ENCODE measurements at regions not wholly inside any gene's neighbourhood (a gene's known extent, or its start where the extent isn't known, plus 50 kb on each side); places are given as distances from the start of the nearest gene placed in this dataset.
"Not testable (repeated sequence)": the region's sequence is repeated elsewhere in the genome, so short reads cannot be mapped to it uniquely, and the experiment has no call there.

- no peak for FAIRE-seq
These were observed 54.2 kb upstream of the PIK3R4 start for GRCh38 chr3:130800829-130801228.

- peak; percentile 14 for FAIRE-seq
These were observed 54.8 kb upstream of the PIK3R4 start for GRCh38 chr3:130801473-130801872.

DNA sequence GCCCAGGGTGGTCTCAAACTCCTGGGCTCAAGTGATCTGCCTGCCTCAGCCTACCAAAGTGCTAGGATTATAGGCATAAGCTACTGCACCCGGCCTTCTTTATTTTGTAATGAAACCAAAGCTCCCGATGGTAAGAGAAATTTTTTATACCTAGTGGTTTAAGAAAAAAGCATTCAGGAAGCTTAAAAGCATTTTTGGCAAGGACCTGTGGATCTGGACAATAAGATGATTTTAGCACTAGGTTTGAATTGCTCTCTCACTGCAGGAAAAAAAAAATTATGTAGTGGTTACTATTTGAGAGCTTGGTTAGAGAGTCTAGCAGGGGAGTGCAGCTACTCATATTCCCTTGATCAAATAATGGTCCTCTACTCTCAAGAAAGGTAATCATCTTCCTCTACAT is 64.9 kb upstream of the PIK3R4 start:
- FAIRE-seq, result no peak

GRCh38 chr3:130814691-130815472 is 68.3 kb upstream of the PIK3R4 start:
- no peak for FAIRE-seq

- no peak for FAIRE-seq
These were observed 70.2 kb upstream of the PIK3R4 start for GRCh38 chr3:130816561-130817445.

DNA sequence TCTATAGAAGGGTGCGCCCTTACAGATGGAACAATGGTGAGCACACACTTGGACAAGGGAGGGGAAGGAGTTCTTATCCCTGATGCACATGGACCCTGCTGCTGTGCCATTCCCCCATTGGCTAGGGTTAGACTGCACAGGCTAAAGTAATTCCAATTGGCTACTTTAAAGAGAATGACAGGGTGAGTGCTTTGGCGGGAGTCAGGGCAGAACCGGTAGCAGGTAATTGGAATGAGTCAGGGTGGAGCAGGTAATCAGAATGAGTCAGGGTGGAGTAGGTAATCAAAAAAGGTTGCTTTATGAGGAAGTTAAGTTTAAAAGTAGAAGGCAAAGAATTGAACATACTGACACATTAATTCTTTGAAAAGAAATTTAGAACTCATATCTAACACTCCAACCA is 71.4 kb upstream of the PIK3R4 start:
- not testable (repeated sequence) for FAIRE-seq

- FAIRE-seq, result no peak
These were observed 72.9 kb upstream of the ATP2C1 start for GRCh38 chr3:130820976-130821375.

- FAIRE-seq, result no peak
These were observed 72.1 kb upstream of the ATP2C1 start for GRCh38 chr3:130821806-130822205.

- no peak for FAIRE-seq
These were observed 70.5 kb upstream of the ATP2C1 start for GRCh38 chr3:130823241-130823884.

DNA sequence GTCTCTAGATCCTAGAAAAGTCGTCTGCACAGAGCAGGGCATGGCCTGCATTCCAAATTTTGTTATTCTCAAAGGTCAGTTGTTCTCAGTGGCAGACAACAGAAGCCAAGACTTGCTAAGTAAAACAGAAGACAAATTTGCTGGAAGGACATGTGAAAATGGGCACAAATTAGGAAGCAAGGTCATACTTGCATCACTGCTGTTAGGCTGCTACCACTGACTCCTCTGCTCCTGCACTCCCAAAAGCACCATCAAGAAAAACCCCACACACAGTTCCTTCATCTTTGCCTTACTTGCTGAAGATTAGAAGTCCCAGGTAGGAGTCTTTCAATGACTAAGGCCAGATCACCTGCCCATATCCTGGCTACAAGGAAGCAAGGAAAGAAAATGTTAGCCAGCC is 69.9 kb upstream of the ATP2C1 start:
- FAIRE-seq, result no peak

DNA sequence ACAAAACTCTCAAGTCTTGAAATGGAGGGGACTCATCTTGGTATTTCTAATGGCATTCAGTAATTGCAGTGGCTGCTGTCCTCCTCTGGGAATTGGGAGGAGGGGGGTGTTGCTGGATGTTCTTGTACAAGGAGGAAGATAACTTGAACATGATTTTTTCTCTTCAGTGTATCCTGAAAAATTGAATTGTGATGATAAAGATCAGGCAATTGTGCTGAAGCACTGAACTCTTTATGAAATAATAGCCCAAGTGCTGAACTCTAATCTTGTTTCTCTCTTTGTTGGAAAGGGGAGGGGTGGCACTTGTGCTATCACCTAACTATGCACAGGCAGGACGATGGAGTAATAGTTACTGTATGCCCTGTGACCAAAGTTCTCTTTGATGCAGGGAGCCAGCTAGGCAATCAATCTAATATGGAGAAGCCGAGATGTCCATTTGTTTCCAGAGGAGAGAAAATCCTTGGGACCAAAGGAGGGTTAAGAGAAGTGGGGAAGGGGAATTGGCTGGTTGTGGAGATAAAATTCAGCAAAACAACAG is 68.1 kb upstream of the ATP2C1 start:
- no peak for FAIRE-seq

GRCh38 chr3:130826516-130827182 is 67.2 kb upstream of the ATP2C1 start:
- FAIRE-seq, result no peak

GRCh38 chr3:130827486-130827885 is 66.4 kb upstream of the ATP2C1 start:
- FAIRE-seq, result no peak

DNA sequence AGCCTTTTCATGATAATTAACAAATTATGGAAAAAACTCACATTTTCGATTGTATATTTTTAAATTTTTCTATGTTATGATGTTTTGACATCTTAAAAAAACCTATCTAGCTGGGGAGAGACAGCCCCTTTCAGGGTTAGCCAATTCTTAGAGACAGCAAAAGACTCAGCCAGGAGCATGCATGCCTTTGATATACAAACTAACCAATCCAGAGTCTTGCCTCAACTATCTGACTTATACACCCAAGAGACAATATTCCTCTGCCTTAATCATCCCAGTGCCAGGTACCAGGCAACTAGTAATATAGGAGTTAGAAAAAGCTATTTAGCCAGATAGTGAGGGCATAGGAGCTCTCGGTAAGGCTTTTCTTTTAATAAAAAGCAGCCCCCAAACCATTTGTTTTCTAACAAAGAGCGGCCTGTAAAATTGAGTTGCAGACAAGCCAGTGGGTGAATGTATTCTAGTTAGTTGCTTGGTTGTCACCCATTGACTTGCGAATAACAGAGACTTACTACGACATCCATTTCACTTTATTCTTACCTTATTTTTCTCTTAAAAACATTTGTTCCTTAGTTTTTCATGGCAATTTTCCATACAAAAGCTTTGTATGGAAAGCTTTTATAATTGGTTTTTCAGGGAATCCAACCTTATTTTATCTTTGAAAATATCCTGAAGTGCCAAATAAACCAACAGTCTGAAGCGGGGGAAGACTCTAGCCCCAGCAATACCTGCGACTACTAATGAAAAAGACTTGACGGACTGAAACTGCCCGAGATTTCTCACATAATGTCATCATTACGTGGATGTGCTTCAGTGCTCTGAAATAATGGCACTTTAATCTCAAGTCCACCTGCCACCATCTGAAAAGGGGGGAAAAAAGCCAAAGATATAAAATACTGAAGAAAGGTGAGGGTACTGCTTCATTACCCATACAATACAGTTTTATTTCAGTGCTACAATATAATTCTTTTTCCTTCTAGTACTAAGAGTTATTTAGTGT is 64.6 kb upstream of the ATP2C1 start:
- no peak for FAIRE-seq

DNA sequence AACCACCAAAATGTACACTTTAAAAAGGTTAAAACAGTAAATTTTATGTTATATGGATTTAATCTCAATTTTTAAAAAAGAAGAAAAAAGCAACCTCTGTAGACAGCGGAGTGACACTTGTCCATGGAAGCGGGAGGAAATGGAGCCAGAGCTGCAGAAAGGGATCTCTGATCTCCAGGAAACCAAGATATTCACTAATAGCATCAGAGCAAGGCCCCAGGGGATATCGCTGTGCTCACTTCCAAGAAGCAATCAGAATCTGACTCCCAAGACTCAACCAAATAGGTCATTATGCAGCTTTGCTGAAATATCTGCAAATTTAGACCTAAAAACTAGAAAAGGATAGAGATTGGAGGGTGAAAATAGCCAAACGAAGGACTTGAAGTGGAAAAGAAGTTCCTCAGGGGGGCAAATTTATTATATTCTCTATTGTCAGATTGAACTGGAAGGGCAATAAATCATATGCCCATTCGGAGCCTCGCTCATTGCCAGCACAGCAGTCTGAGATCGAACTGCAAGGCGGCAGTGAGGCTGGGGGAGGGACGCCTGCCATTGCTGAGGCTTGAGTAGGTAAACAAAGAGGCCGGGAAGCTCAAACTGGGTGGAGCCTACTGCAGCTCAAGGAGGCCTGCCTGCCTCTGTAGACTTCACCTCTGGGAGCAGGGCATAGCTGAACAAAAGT is 62.0 kb upstream of the ATP2C1 start:
- no peak for FAIRE-seq

- not testable (repeated sequence) for FAIRE-seq
These were observed 61.5 kb upstream of the ATP2C1 start for GRCh38 chr3:130832401-130832746.

GRCh38 chr3:130834476-130834875 is 59.4 kb upstream of the ATP2C1 start:
- FAIRE-seq, result no peak

DNA sequence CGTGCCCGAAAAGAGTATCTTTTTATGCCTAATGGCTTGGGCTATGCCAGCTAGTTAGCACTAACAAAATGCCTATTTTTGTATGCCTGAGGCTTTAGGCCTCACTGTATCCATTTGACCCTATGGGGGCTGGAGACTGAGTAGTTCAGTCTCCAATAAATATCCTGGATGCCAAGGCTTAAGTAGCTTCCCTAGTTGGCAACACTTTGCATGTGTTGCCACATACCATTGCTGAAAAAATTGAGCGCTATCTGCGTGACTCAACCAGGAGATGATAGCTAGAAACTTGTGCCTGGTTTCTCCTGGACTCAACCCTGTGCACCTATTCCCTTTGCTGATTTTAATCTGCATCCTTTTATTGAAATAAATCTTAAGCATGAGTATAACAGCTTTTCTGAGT is 58.4 kb upstream of the ATP2C1 start:
- FAIRE-seq, result no peak

DNA sequence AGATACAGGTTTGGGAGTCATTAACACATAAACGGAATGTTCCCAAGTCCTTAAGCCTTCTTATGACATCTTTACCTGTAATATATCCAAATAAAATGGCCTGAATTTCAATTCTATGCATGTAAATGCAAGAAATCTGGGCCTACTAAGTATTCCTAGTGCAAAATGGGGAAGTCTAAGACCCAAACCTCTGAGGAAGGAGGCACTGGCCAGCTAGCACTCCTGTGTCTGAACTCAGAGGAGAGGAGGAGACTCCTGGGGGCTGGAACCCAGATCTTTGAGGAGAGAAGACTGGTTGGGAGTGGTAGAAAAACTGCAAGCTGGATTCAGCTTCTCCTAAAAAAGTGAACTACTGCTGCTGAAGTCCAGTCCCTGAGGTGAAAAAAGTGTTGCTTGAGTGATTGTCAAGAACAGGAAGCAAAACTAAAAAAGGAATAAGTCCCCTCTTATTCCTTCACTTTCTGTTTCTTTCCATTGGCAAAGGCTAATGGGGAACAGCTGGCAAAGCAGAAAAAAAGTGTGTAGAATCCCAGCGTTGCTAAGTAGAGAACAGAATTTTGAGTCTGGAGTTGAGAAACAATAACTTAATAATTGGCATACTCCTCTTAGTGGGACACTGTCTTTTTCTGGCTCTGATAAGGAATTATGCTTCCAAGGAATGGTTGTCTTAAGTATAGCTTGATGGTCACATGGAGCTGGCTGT is 54.8 kb upstream of the ATP2C1 start:
- no peak for FAIRE-seq

DNA sequence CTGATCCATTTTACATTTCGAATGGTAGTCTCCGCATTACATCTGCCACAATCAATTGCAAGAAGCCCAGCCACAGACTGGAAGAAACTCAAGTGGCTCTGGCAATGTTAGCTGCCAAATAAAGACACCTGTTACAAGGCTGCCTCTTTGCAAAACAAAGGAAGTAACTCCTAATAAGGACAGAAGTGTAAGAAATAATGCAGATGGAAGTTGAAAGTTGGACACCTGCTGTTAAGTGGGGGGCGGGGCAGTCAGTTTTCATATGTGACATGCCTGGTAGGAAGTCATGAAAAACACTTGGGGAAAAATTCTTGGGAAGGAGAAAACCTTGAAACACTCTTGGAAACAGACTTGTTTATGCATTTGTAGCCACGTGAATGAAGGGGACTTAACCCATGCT is 54.1 kb upstream of the ATP2C1 start:
- FAIRE-seq, result no peak
